HEK293 (cell line): ENCODE measurements at regions not wholly inside any gene's neighbourhood (a gene's known extent, or its start where the extent isn't known, plus 50 kb on each side); places are given as distances from the start of the nearest gene placed in this dataset.

Experiments
- CTCF ChIA-PET: fragments of 350-600 bp; formaldehyde crosslinking; extraction: SDS; loops from one replicate; lab custom pipeline; 2021; ENCODE audit warnings: antibody characterized with exemption; lab: Yijun Ruan, JAX
- POLR2A ChIA-PET: fragments of 300-600 bp; formaldehyde crosslinking; extraction: SDS; loops from one replicate; lab custom pipeline; 2020; ENCODE audit warnings: antibody characterized with exemption, inconsistent platforms; lab: Yijun Ruan, JAX
- H3K27ac ChIP-seq: fragments of 200-500 bp; sonication (Bioruptor generic); 2 replicates; pipeline ENCODE4 v1.5.1; 2014; ENCODE audit warnings: low read depth, low read length, control low read depth, inconsistent platforms; ENCODE audit errors: extremely low read depth
- H3K36me3 ChIP-seq, 2 experiments: fragments of 200-500 bp in 1 of 2; sonication (Bioruptor generic) in 1 of 2; 1 replicate in 1 of 2; 2 replicates in 1 of 2; pipeline ENCODE4 v1.5.1; 2014 to 2017; ENCODE audit warnings: inconsistent platforms in 2 of 2, low read length in 2 of 2; ENCODE audit not compliant: control insufficient read depth in 2 of 2, insufficient read depth in 1 of 2
- H3K4me1 ChIP-seq: fragments of 200-500 bp; sonication (Bioruptor generic); 2 replicates; pipeline ENCODE4 v1.5.1; 2014; ENCODE audit warnings: mild to moderate bottlenecking, low read length, inconsistent platforms; ENCODE audit not compliant: control insufficient read depth, insufficient read depth
- H3K4me3 ChIP-seq: 2 replicates; pipeline ENCODE4 v1.5.1; 2011; ENCODE audit warnings: low read depth, mild to moderate bottlenecking, control low read depth, low read length, moderate library complexity
- H3K9me3 ChIP-seq: fragments of 200-500 bp; sonication (Bioruptor generic); 2 replicates; pipeline ENCODE4 v1.5.1; 2014; ENCODE audit warnings: low read depth, low read length, inconsistent platforms; ENCODE audit not compliant: control insufficient read depth, insufficient read depth
- GFI1B ChIP-seq: fragments of 450-650 bp; formaldehyde crosslinking; IDR thresholded peaks from 2 replicates; pipeline ENCODE4 v1.5.1; 2016; ENCODE audit warnings: missing biosample characterization, missing genetic modification characterization
- KLF7 ChIP-seq: fragments of 450-650 bp; formaldehyde crosslinking; IDR thresholded peaks from 2 replicates; pipeline ENCODE4 v1.5.1; 2016; ENCODE audit warnings: missing biosample characterization, missing genetic modification characterization, borderline replicate concordance
- PRDM4 ChIP-seq: fragments of 450-650 bp; formaldehyde crosslinking; IDR thresholded peaks from 2 replicates; pipeline ENCODE4 v1.5.1; 2017; ENCODE audit warnings: missing biosample characterization, missing genetic modification characterization
- RBAK ChIP-seq: fragments of 450-650 bp; formaldehyde crosslinking; IDR thresholded peaks from 2 replicates; pipeline ENCODE4 v1.5.1; 2016; ENCODE audit warnings: missing biosample characterization, missing genetic modification characterization
- SP7 ChIP-seq: fragments of 450-650 bp; formaldehyde crosslinking; IDR thresholded peaks from 2 replicates; pipeline ENCODE4 v1.5.1; 2016; ENCODE audit warnings: missing biosample characterization, missing genetic modification characterization
- WT1 ChIP-seq: fragments of 450-650 bp; formaldehyde crosslinking; IDR thresholded peaks from 2 replicates; pipeline ENCODE4 v1.5.1; 2016; ENCODE audit warnings: missing biosample characterization, missing genetic modification characterization
- ZBTB1 ChIP-seq: fragments of 450-650 bp; formaldehyde crosslinking; IDR thresholded peaks from 2 replicates; pipeline ENCODE4 v1.5.1; 2016; ENCODE audit warnings: missing biosample characterization, missing genetic modification characterization
- ZNF16 ChIP-seq: fragments of 450-650 bp; formaldehyde crosslinking; IDR thresholded peaks from 2 replicates; pipeline ENCODE4 v1.5.1; 2016; ENCODE audit warnings: low read depth, missing biosample characterization, missing genetic modification characterization
- ZNF18 ChIP-seq: fragments of 450-650 bp; formaldehyde crosslinking; IDR thresholded peaks from 2 replicates; pipeline ENCODE4 v1.5.1; 2016; ENCODE audit warnings: missing biosample characterization, missing genetic modification characterization
- ZNF24 ChIP-seq: fragments of 450-650 bp; formaldehyde crosslinking; IDR thresholded peaks from 2 replicates; pipeline ENCODE4 v1.5.1; 2016; ENCODE audit warnings: missing biosample characterization, missing genetic modification characterization
- ZNF274 ChIP-seq, 2 experiments: fragments of 200-500 bp in 1 of 2; fragments of 450-650 bp in 1 of 2; sonication (Bioruptor generic) in 1 of 2; formaldehyde crosslinking in 1 of 2; IDR thresholded peaks; 2 replicates each; pipeline versions ENCODE4 v1.5.1 to v1.6.1; 2014 to 2016; ENCODE audit warnings: borderline replicate concordance in 1 of 2, inconsistent platforms in 1 of 2, low read length in 1 of 2, missing biosample characterization in 1 of 2, missing genetic modification characterization in 1 of 2
- ZNF292 ChIP-seq: fragments of 450-650 bp; formaldehyde crosslinking; IDR thresholded peaks from 2 replicates; pipeline ENCODE4 v1.5.1; 2016; ENCODE audit warnings: low read depth, missing biosample characterization, missing genetic modification characterization, borderline replicate concordance
- ZNF510 ChIP-seq: fragments of 450-650 bp; formaldehyde crosslinking; IDR thresholded peaks from 2 replicates; pipeline ENCODE4 v1.5.1; 2018; ENCODE audit warnings: mild to moderate bottlenecking, missing genetic modification characterization, missing biosample characterization; ENCODE audit not compliant: insufficient replicate concordance
- ZNF639 ChIP-seq: fragments of 450-650 bp; formaldehyde crosslinking; IDR thresholded peaks from 2 replicates; pipeline ENCODE4 v1.5.1; 2016; ENCODE audit warnings: missing biosample characterization, missing genetic modification characterization
- TF ChIP-seq, protein P1 (sequence below): fragments of 450-650 bp; formaldehyde crosslinking; IDR thresholded peaks from 2 replicates; pipeline ENCODE4 v1.5.1; 2016; ENCODE audit warnings: missing biosample characterization, missing genetic modification characterization
- TF ChIP-seq, protein P2 (sequence below): IDR thresholded peaks from 2 replicates; pipeline ENCODE4 v1.6.1; 2011; ENCODE audit warnings: mild to moderate bottlenecking, low read depth, low read length, borderline replicate concordance

DNA sequence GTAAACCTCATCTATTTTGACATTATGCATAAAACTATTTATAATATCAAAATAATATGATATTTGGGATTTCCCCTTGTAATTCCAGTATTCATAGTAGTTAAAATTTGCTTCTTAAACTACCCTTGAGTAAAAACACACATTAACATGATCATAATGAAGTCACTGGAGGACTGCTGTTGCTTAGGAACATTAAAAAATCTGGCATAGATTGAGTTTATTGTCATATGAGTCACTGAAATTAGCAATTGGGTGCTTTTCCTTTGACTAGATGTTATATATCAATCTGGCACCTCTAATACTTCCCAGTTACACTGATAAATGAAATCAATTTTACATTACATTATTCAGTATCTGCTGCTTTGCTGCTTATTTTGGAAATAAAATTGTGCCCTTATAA, 57.0 kb upstream of the ZC3H15 start (continued):
- TF ChIP-seq ZNF18 (no peak), KLF7 (tag by site-specific recombination) (no peak), ZNF24 (tag by site-specific recombination) (no peak), SP7 (tag by site-specific recombination) (no peak), ZNF510 (tag by site-specific recombination) (no peak), WT1 (tag by site-specific recombination) (no peak)
- TF ChIP-seq, all 188 proteins: peak for 0

DNA sequence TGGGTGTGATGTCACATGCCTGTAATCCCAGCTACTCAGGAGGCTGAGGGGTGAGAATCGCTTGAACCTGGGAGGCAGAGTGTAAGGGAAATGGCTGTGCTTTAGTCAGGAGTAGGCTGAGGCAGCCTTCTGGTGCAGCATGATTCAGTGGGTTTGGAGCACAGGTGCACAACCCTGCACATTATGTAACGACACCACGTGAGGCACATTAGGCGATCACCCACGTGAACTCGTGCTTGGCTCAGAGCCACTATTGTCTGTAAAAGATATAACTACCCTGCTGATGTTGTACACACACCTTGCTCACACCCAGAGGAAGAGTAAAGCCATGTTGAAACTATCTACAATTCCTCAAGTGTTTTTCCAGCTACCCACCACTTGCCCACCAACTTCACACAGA, 54.8 kb upstream of the ZC3H15 start:
- TF ChIP-seq ZNF639 (tag by site-specific recombination) (no peak), ZNF292 (no peak), ZNF16 (tag by site-specific recombination) (no peak)
- TF ChIP-seq, all 188 proteins: peak for 0
- ChIA-PET POLR2A (no interaction called here), CTCF (no interaction called here)
- H3K9me3 ChIP-seq: no peaks in the 10 kb centered on the region
- no peak overlapping the region for H3K4me3 ChIP-seq
- no peaks in the 10 kb centered on the region for H3K36me3 ChIP-seq
- no peak overlapping the region for H3K27ac ChIP-seq
- H3K4me1 ChIP-seq: no peaks in the 10 kb centered on the region

DNA sequence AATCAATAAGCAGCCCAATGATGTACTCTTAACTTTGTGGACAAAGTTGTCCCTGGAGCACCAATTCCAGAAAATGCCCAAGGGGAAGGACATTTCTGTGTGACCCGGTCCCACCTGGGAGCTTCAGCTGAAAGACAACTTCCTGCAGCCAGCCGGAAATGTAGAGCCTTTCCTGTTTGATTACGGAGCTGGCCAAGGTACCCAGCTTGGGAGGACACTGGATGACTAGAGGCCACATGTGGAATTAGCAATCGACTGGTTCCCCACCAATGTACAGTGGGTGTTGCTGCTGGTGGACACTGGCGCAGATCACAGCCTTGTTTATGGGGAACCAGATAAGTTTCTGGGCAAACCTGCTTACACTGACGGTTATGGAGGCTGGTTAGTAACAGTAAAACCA, 53.0 kb upstream of the ZC3H15 start:
- H3K27ac ChIP-seq: no peak overlapping the region
- TF ChIP-seq, protein P1, sequence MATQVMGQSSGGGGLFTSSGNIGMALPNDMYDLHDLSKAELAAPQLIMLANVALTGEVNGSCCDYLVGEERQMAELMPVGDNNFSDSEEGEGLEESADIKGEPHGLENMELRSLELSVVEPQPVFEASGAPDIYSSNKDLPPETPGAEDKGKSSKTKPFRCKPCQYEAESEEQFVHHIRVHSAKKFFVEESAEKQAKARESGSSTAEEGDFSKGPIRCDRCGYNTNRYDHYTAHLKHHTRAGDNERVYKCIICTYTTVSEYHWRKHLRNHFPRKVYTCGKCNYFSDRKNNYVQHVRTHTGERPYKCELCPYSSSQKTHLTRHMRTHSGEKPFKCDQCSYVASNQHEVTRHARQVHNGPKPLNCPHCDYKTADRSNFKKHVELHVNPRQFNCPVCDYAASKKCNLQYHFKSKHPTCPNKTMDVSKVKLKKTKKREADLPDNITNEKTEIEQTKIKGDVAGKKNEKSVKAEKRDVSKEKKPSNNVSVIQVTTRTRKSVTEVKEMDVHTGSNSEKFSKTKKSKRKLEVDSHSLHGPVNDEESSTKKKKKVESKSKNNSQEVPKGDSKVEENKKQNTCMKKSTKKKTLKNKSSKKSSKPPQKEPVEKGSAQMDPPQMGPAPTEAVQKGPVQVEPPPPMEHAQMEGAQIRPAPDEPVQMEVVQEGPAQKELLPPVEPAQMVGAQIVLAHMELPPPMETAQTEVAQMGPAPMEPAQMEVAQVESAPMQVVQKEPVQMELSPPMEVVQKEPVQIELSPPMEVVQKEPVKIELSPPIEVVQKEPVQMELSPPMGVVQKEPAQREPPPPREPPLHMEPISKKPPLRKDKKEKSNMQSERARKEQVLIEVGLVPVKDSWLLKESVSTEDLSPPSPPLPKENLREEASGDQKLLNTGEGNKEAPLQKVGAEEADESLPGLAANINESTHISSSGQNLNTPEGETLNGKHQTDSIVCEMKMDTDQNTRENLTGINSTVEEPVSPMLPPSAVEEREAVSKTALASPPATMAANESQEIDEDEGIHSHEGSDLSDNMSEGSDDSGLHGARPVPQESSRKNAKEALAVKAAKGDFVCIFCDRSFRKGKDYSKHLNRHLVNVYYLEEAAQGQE (tag by site-specific recombination): peak; percentile 75
- TF ChIP-seq ZNF639 (tag by site-specific recombination): no peak
- TF ChIP-seq, all 188 proteins: peak for 1
- ChIA-PET CTCF (no interaction called here), POLR2A (no interaction called here)
- Histone ChIP-seq H3K36me3 (no peaks in the 10 kb centered on the region), H3K4me1 (no peaks in the 10 kb centered on the region), H3K4me3 (no peak overlapping the region), H3K9me3 (no peaks in the 10 kb centered on the region)

GRCh38 chr2:186433777-186434432, 52.2 kb upstream of the ZC3H15 start:
- no peak overlapping the region for H3K27ac ChIP-seq
- no peaks in the 10 kb centered on the region for H3K9me3 ChIP-seq
- H3K4me3 ChIP-seq: no peak overlapping the region
- ChIA-PET CTCF (no interaction called here), POLR2A (interaction anchor here (0.6 kb wide), 1 partner anchor 18 kb away, joined by 3 read pairs; no protein-coding TSS in a partner anchor)
- no peaks in the 10 kb centered on the region for H3K4me1 ChIP-seq
- no peaks in the 10 kb centered on the region for H3K36me3 ChIP-seq
- no peak for TF ChIP-seq PRDM4
- no peak for TF ChIP-seq RBAK (tag by site-specific recombination)
- TF ChIP-seq GFI1B (tag by site-specific recombination): no peak
- no peak for TF ChIP-seq ZBTB1 (tag by site-specific recombination)
- TF ChIP-seq ZNF274 (IDR thresholded peaks at IDR 0.05; ENCODE audit: low read length): no peak
- no peak for TF ChIP-seq ZNF274 (tag by site-specific recombination; IDR thresholded peaks at IDR 0.05; ENCODE audit: borderline replicate concordance)
- TF ChIP-seq, protein P2, sequence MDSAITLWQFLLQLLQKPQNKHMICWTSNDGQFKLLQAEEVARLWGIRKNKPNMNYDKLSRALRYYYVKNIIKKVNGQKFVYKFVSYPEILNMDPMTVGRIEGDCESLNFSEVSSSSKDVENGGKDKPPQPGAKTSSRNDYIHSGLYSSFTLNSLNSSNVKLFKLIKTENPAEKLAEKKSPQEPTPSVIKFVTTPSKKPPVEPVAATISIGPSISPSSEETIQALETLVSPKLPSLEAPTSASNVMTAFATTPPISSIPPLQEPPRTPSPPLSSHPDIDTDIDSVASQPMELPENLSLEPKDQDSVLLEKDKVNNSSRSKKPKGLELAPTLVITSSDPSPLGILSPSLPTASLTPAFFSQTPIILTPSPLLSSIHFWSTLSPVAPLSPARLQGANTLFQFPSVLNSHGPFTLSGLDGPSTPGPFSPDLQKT: no peak
